PC-3 (cell line): ENCODE measurements at regions not wholly inside any gene's neighbourhood (a gene's known extent, or its start where the extent isn't known, plus 50 kb on each side); places are given as distances from the start of the nearest gene placed in this dataset.
"Not testable (repeated sequence)": the region's sequence is repeated elsewhere in the genome, so short reads cannot be mapped to it uniquely, and the experiment has no call there.

Source experiments
- ATAC-seq: fragments of 200-7000 bp; cut with Tn5 transposase; 2 replicates; pipeline ENCODE4 v1.9.1; 2020; ENCODE audit warnings: mild to moderate bottlenecking, moderate library complexity
- BruUV-seq: library from RNA; stranded (reverse); fragments of 400-500 nt; replicated peaks from 2 replicates; lab custom pipeline; 2021; lab: Mats Ljungman, UMichigan
- CTCF ChIA-PET: fragments of 300-600 bp; sonication (Branson Sonifier 250); formaldehyde crosslinking; loops from one replicate; lab custom pipeline; 2022; ENCODE audit warnings: antibody characterized with exemption; lab: Charles Lee
- POLR2A ChIA-PET: fragments of 300-600 bp; sonication (Branson Sonifier 250); formaldehyde crosslinking; loops from one replicate; lab custom pipeline; 2022; ENCODE audit warnings: antibody characterized with exemption; ENCODE audit not compliant: unreplicated experiment; lab: Charles Lee
- DNase-seq: peaks from one replicate; pipeline ENCODE4 v3.0.0-alpha.2; 2015
- H2AFZ ChIP-seq: fragments of 300-600 bp; sonication (generic); 2 replicates; pipeline ENCODE4 v1.6.0; 2016; ENCODE audit warnings: antibody characterized with exemption, low read length
- H3F3A ChIP-seq: fragments of 300-600 bp; sonication (generic); one replicate; pipeline ENCODE4 v1.6.0; 2017; ENCODE audit warnings: antibody characterized with exemption, low read length, control low read depth, mild to moderate bottlenecking; ENCODE audit not compliant: unreplicated experiment
- H3K27ac ChIP-seq: fragments of 300-600 bp; sonication (generic); 2 replicates; pipeline ENCODE4 v1.5.1; 2016; ENCODE audit warnings: mild to moderate bottlenecking, low read length
- H3K27me3 ChIP-seq: fragments of 300-600 bp; sonication (generic); 2 replicates; pipeline ENCODE4 v1.6.1; 2016; ENCODE audit warnings: low read length, mixed read lengths
- H3K36me3 ChIP-seq: fragments of 300-600 bp; sonication (generic); 2 replicates; pipeline ENCODE4 v1.6.1; 2016; ENCODE audit warnings: low read depth, mixed run types, low read length, mixed read lengths
- H3K4me1 ChIP-seq: fragments of 300-600 bp; sonication (generic); 2 replicates; pipeline ENCODE4 v1.5.1; 2016; ENCODE audit warnings: low read length; ENCODE audit not compliant: insufficient read depth
- H3K4me2 ChIP-seq: fragments of 300-600 bp; sonication (generic); 2 replicates; pipeline ENCODE4 v1.6.0; 2016; ENCODE audit warnings: low read length
- H3K4me3 ChIP-seq: fragments of 300-600 bp; sonication (generic); 2 replicates; pipeline ENCODE4 v1.5.1; 2016; ENCODE audit warnings: mild to moderate bottlenecking, low read length, mixed read lengths
- H3K79me2 ChIP-seq: fragments of 300-600 bp; sonication (generic); 2 replicates; pipeline ENCODE4 v1.6.1; 2017; ENCODE audit warnings: low read length, mixed read lengths
- H3K9ac ChIP-seq: fragments of 300-600 bp; sonication (generic); 2 replicates; pipeline ENCODE4 v1.6.0; 2016; ENCODE audit warnings: mild to moderate bottlenecking, low read length
- H3K9me2 ChIP-seq: fragments of 300-600 bp; sonication (generic); replicated peaks from 2 replicates; pipeline ENCODE4 v1.6.1; 2016; ENCODE audit warnings: mixed run types, low read length, mixed read lengths
- H3K9me3 ChIP-seq: fragments of 300-600 bp; sonication (generic); 2 replicates; pipeline ENCODE4 v1.6.1; 2016; ENCODE audit warnings: low read length, mixed read lengths
- H4K20me1 ChIP-seq: fragments of 300-600 bp; sonication (generic); 2 replicates; pipeline ENCODE4 v1.6.1; 2016; ENCODE audit warnings: low read length, mixed read lengths
- CTCF ChIP-seq: fragments of 300-600 bp; sonication (generic); conservative IDR thresholded peaks from 2 replicates; pipeline ENCODE4 v1.5.1; 2017; ENCODE audit warnings: antibody characterized with exemption, low read depth, mild to moderate bottlenecking, low read length
- EZH2 ChIP-seq: fragments of 300-600 bp; sonication (generic); IDR thresholded peaks from one replicate; pipeline ENCODE4 v1.6.1; 2017; ENCODE audit warnings: antibody characterized with exemption, mild to moderate bottlenecking, low read length; ENCODE audit not compliant: unreplicated experiment
- EZH2phosphoT487 ChIP-seq: fragments of 300-600 bp; sonication (generic); IDR thresholded peaks from 2 replicates; pipeline ENCODE4 v1.6.1; 2018; ENCODE audit warnings: mild to moderate bottlenecking, antibody characterized with exemption, low read length, borderline replicate concordance
- intact Hi-C: fragments of 100-400 bp; cut with micrococcal nuclease; formaldehyde crosslinking; loops from 2 replicates; pipeline ENCODE4 v1.9.0; 2023

GRCh38 chr13:63840551-63841421, 2425.1 kb upstream of the PCDH20 start:
- no peaks in the 10 kb centered on the region for H3K36me3 ChIP-seq
- H2AFZ ChIP-seq = no peak overlapping the region
- ChIA-PET POLR2A (no interaction called here), CTCF (no interaction called here)
- no peak overlapping the region for H3K4me2 ChIP-seq
- intact Hi-C loops = no loop called here
- H3K4me3 ChIP-seq = no peak overlapping the region
- DNase-seq (no peak), ATAC-seq (no peak)
- no peaks in the 10 kb centered on the region for H3K9me3 ChIP-seq
- TF ChIP-seq CTCF (no peak), EZH2 (no peak), EZH2phosphoT487 (no peak)
- no TSS peak for BruUV-seq
- no peaks in the 10 kb centered on the region for H3K9me2 ChIP-seq
- no peak overlapping the region for H3K27ac ChIP-seq
- no peaks in the 10 kb centered on the region for H3F3A ChIP-seq
- no peaks in the 10 kb centered on the region for H3K4me1 ChIP-seq
- no peaks in the 10 kb centered on the region for H3K27me3 ChIP-seq
- H3K9ac ChIP-seq = no peak overlapping the region
- H4K20me1 ChIP-seq = no peaks in the 10 kb centered on the region
- H3K79me2 ChIP-seq = no peaks in the 10 kb centered on the region

GRCh38 chr13:63838366-63839110, 2422.9 kb upstream of the PCDH20 start:
- no TSS peak for BruUV-seq
- no peak for ATAC-seq
- no peaks in the 10 kb centered on the region for H3K9me2 ChIP-seq

GRCh38 chr13:63837701-63838100, 2422.1 kb upstream of the PCDH20 start:
- H3K4me3 ChIP-seq, intact Hi-C loops, H3K27me3 ChIP-seq, H2AFZ ChIP-seq, H3K9me3 ChIP-seq, CTCF ChIA-PET, H4K20me1 ChIP-seq, H3K4me2 ChIP-seq, H3K4me1 ChIP-seq, POLR2A ChIA-PET, H3K79me2 ChIP-seq, H3K36me3 ChIP-seq, H3K9ac ChIP-seq, BruUV-seq, DNase-seq, ATAC-seq, H3K27ac ChIP-seq, H3K9me2 ChIP-seq, H3F3A ChIP-seq: not testable (repeated sequence)

More at GRCh38 chr13:63838366-63839110, 2422.9 kb upstream of the PCDH20 start:
- Histone ChIP-seq H3K27ac (no peak overlapping the region), H3K9ac (no peak overlapping the region), H2AFZ (no peak overlapping the region), H3K79me2 (no peaks in the 10 kb centered on the region), H3K4me3 (no peak overlapping the region), H3K27me3 (no peaks in the 10 kb centered on the region), H4K20me1 (no peaks in the 10 kb centered on the region), H3K36me3 (no peaks in the 10 kb centered on the region), H3K4me2 (no peak overlapping the region), H3K9me3 (no peaks in the 10 kb centered on the region), H3F3A (no peaks in the 10 kb centered on the region), H3K4me1 (no peaks in the 10 kb centered on the region)
- TF ChIP-seq EZH2phosphoT487 = no peak
- no peak for TF ChIP-seq CTCF
- no peak for TF ChIP-seq EZH2
- DNase-seq = no peak
- CTCF ChIA-PET = no interaction called here
- intact Hi-C loops = no loop called here
- POLR2A ChIA-PET = no interaction called here

- ATAC-seq = peak; percentile 89
- H4K20me1 ChIP-seq, H3K36me3 ChIP-seq, BruUV-seq, DNase-seq, H3K4me2 ChIP-seq, H3F3A ChIP-seq, H3K27ac ChIP-seq, H3K79me2 ChIP-seq, H3K9ac ChIP-seq, H3K4me1 ChIP-seq, H3K9me3 ChIP-seq, H2AFZ ChIP-seq, H3K27me3 ChIP-seq, H3K9me2 ChIP-seq, intact Hi-C loops, POLR2A ChIA-PET, H3K4me3 ChIP-seq, CTCF ChIA-PET: not testable (repeated sequence)
These were observed 2414.0 kb upstream of the PCDH20 start for GRCh38 chr13:63829609-63830008.

- H3K4me2 ChIP-seq, H3K27me3 ChIP-seq, H3K9me2 ChIP-seq, H3K36me3 ChIP-seq, BruUV-seq, H4K20me1 ChIP-seq, DNase-seq, ATAC-seq, H3F3A ChIP-seq, POLR2A ChIA-PET, H3K27ac ChIP-seq, intact Hi-C loops, CTCF ChIA-PET, H3K4me1 ChIP-seq, H2AFZ ChIP-seq, H3K4me3 ChIP-seq, H3K79me2 ChIP-seq, H3K9me3 ChIP-seq, H3K9ac ChIP-seq: not testable (repeated sequence)
These were observed 2406.1 kb upstream of the PCDH20 start for GRCh38 chr13:63821785-63822184.
